H1 (cell line): ENCODE measurements at regions not wholly inside any gene's neighbourhood (a gene's known extent, or its start where the extent isn't known, plus 50 kb on each side); places are given as distances from the start of the nearest gene placed in this dataset.

Experiments used
- CTCF ChIA-PET: fragments of 300-600 bp; sonication (Branson Sonifier 250); formaldehyde crosslinking; loops from one replicate; lab custom pipeline; 2021; ENCODE audit not compliant: partially characterized antibody; lab: Charles Lee
- POLR2A ChIA-PET: fragments of 300-600 bp; sonication (Branson Sonifier 250); formaldehyde crosslinking; loops from one replicate; lab custom pipeline; 2021; ENCODE audit warnings: inconsistent platforms; ENCODE audit not compliant: partially characterized antibody; lab: Charles Lee
- DNase-seq, 2 experiments: peaks; one replicate each; pipeline versions ENCODE4 v3.0.0 to v3.0.0-alpha.2; 2010 to 2022; ENCODE audit warnings: low spot score in 2 of 2, low read depth in 1 of 2, mixed read lengths in 1 of 2
- FAIRE-seq: peaks from 2 replicates; lab custom pipeline; 2011; peaks lifted over from hg19 to GRCh38; lab: Jason Lieb, UNC
- H2AFZ ChIP-seq: 2 replicates; pipeline ENCODE4 v1.8.1; 2012; ENCODE audit warnings: low read length, inconsistent platforms
- H2AK5ac ChIP-seq: 2 replicates; pipeline ENCODE4 v1.6.1; 2013; ENCODE audit warnings: low read depth, low read length
- H2BK120ac ChIP-seq: replicated peaks from 2 replicates; pipeline ENCODE3; 2013; ENCODE audit warnings: low read depth, low read length, inconsistent platforms
- H2BK12ac ChIP-seq: 2 replicates; pipeline ENCODE4 v1.6.1; 2013; ENCODE audit warnings: low read depth, low read length
- H2BK15ac ChIP-seq: 2 replicates; pipeline ENCODE4 v1.6.1; 2013; ENCODE audit warnings: low read length
- H2BK20ac ChIP-seq: 2 replicates; pipeline ENCODE4 v1.6.1; 2013; ENCODE audit warnings: low read length
- H2BK5ac ChIP-seq: 2 replicates; pipeline ENCODE4 v1.6.1; 2013; ENCODE audit warnings: low read depth, low read length
- H3K14ac ChIP-seq: 2 replicates; pipeline ENCODE4 v1.6.1; 2013; ENCODE audit warnings: inconsistent platforms; ENCODE audit not compliant: insufficient read length
- H3K18ac ChIP-seq: 2 replicates; pipeline ENCODE4 v1.6.1; 2013; ENCODE audit warnings: low read length; ENCODE audit errors: extremely low read depth
- H3K23ac ChIP-seq: 2 replicates; pipeline ENCODE4 v1.6.1; 2013; ENCODE audit warnings: inconsistent platforms; ENCODE audit not compliant: insufficient read length
- H3K23me2 ChIP-seq: 2 replicates; pipeline ENCODE4 v1.6.1; 2013; ENCODE audit warnings: low read depth, low read length
- H3K27ac ChIP-seq: 2 replicates; pipeline ENCODE4 v1.6.1; 2011; ENCODE audit warnings: low read depth, low read length, inconsistent platforms
- H3K27me3 ChIP-seq, 4 experiments: replicated peaks in 1 of 4; 1 replicate in 1 of 4; 2 replicates in 3 of 4; pipeline versions ENCODE4 v1.6.1 to v1.8.1; 2011 to 2013; ENCODE audit warnings: low read length in 3 of 4, mild to moderate bottlenecking in 3 of 4, inconsistent platforms in 2 of 4, mixed read lengths in 2 of 4, moderate library complexity in 1 of 4; ENCODE audit not compliant: control insufficient read depth in 3 of 4, insufficient read depth in 3 of 4; ENCODE audit errors: extremely low read depth in 1 of 4
- H3K36me3 ChIP-seq, 4 experiments: 2 replicates each; pipeline versions ENCODE4 v1.6.1 to v1.8.1; 2011 to 2013; ENCODE audit warnings: mild to moderate bottlenecking in 4 of 4, low read length in 3 of 4, moderate library complexity in 2 of 4, control low read depth in 1 of 4, inconsistent platforms in 1 of 4; ENCODE audit not compliant: insufficient read depth in 4 of 4, control insufficient read depth in 2 of 4
- H3K4ac ChIP-seq: replicated peaks from 2 replicates; pipeline ENCODE3; 2013; ENCODE audit warnings: low read length, low read depth, mixed read lengths, inconsistent platforms; ENCODE audit not compliant: insufficient read length
- H3K4me1 ChIP-seq, 4 experiments: replicated peaks in 1 of 4; 1 replicate in 1 of 4; 2 replicates in 3 of 4; pipeline versions ENCODE4 v1.6.1 to v1.8.1; 2011 to 2013; ENCODE audit warnings: low read length in 3 of 4, inconsistent platforms in 2 of 4, mixed read lengths in 1 of 4; ENCODE audit not compliant: insufficient read depth in 4 of 4, control insufficient read depth in 3 of 4
- H3K4me2 ChIP-seq, 2 experiments: 2 replicates each; pipeline versions ENCODE4 v1.6.1 to v1.8.1; 2011 to 2013; ENCODE audit warnings: low read depth in 2 of 2, low read length in 2 of 2, control low read depth in 1 of 2, inconsistent platforms in 1 of 2, mild to moderate bottlenecking in 1 of 2; ENCODE audit not compliant: insufficient read depth in 1 of 2
- H3K4me3 ChIP-seq, 4 experiments: fragments of 200-600, 300-600 bp in 1 of 4; sonication (generic), shearing (Covaris generic), sonication (Bioruptor Twin) in 1 of 4; 2 replicates each; pipeline versions ENCODE4 v1.5.1 to v1.8.1; 2011 to 2016; ENCODE audit warnings: low read length in 4 of 4, low read depth in 3 of 4, control low read depth in 2 of 4, inconsistent platforms in 2 of 4, mild to moderate bottlenecking in 2 of 4, mixed read lengths in 1 of 4, moderate library complexity in 1 of 4; ENCODE audit not compliant: insufficient read depth in 2 of 4; ENCODE audit errors: extremely low read depth in 1 of 4
- H3K56ac ChIP-seq: replicated peaks from 2 replicates; pipeline ENCODE3; 2013; ENCODE audit warnings: low read depth, mild to moderate bottlenecking, mixed read lengths, low read length, inconsistent platforms; ENCODE audit not compliant: insufficient read length
- H3K79me1 ChIP-seq: 2 replicates; pipeline ENCODE4 v1.6.1; 2013; ENCODE audit warnings: low read depth, low read length, control low read depth
- H3K79me2 ChIP-seq, 2 experiments: 2 replicates each; pipeline versions ENCODE4 v1.6.1 to v1.8.1; 2012 to 2013; ENCODE audit warnings: low read length in 2 of 2, mild to moderate bottlenecking in 2 of 2, inconsistent platforms in 1 of 2; ENCODE audit not compliant: insufficient read depth in 2 of 2, control insufficient read depth in 1 of 2
- H3K9ac ChIP-seq, 4 experiments: replicated peaks in 1 of 4; 1 replicate in 1 of 4; 2 replicates in 3 of 4; pipeline versions ENCODE4 v1.6.1 to v1.8.1; 2011 to 2013; ENCODE audit warnings: low read depth in 3 of 4, low read length in 3 of 4, control low read depth in 2 of 4, mild to moderate bottlenecking in 2 of 4, moderate library complexity in 2 of 4, inconsistent platforms in 1 of 4; ENCODE audit errors: extremely low read depth in 1 of 4
- H3K9me3 ChIP-seq, 2 experiments: 2 replicates each; pipeline versions ENCODE4 v1.6.1 to v1.8.1; 2012 to 2013; ENCODE audit warnings: mild to moderate bottlenecking in 2 of 2, moderate library complexity in 2 of 2, control low read depth in 1 of 2, inconsistent platforms in 1 of 2, low read depth in 1 of 2, low read length in 1 of 2, mixed read lengths in 1 of 2; ENCODE audit not compliant: insufficient read depth in 2 of 2
- H4K20me1 ChIP-seq, 2 experiments: replicated peaks in 1 of 2; 2 replicates each; pipeline versions ENCODE3 to v1.8.1; 2011 to 2013; ENCODE audit warnings: inconsistent platforms in 2 of 2, low read length in 2 of 2, mild to moderate bottlenecking in 1 of 2; ENCODE audit not compliant: insufficient read depth in 2 of 2, control insufficient read depth in 1 of 2
- H4K5ac ChIP-seq: 2 replicates; pipeline ENCODE4 v1.6.1; 2013; ENCODE audit warnings: low read length, low read depth, mixed read lengths, inconsistent platforms; ENCODE audit not compliant: insufficient read length
- H4K8ac ChIP-seq: 2 replicates; pipeline ENCODE4 v1.8.0; 2013; ENCODE audit warnings: mild to moderate bottlenecking, moderate library complexity, low read length, inconsistent platforms; ENCODE audit not compliant: insufficient read depth; ENCODE audit errors: extremely low read depth
- H4K91ac ChIP-seq: replicated peaks from 2 replicates; pipeline ENCODE3; 2013; ENCODE audit warnings: low read length, mixed read lengths, inconsistent platforms; ENCODE audit not compliant: insufficient read length
- ASH2L ChIP-seq: fragments of 200-600, 300-600 bp; sonication (generic); IDR thresholded peaks from one replicate; pipeline ENCODE4 v1.7.1; 2017; ENCODE audit warnings: low read length
- BCL11A ChIP-seq, 2 experiments: IDR thresholded peaks; one replicate each; pipeline ENCODE4 v1.6.1; 2011; ENCODE audit warnings: low read depth in 2 of 2, low read length in 2 of 2, mild to moderate bottlenecking in 2 of 2
- CBX5 ChIP-seq: fragments of 300-800, 300-1000 bp; sonication (generic); IDR thresholded peaks from 2 replicates; pipeline ENCODE4 v1.7.1; 2016; ENCODE audit warnings: antibody characterized with exemption, low read length, low read depth
- CHD1 ChIP-seq: IDR thresholded peaks from 2 replicates; pipeline ENCODE4 v1.6.1; 2012; ENCODE audit warnings: low read depth, low read length, improper control_type of control experiment
- FOSL1 ChIP-seq: IDR thresholded peaks from 2 replicates; pipeline ENCODE4 v1.6.1; 2011; ENCODE audit warnings: mild to moderate bottlenecking, low read depth, low read length, moderate library complexity; ENCODE audit not compliant: insufficient read depth
- JUN ChIP-seq: IDR thresholded peaks from 2 replicates; pipeline ENCODE4 v1.6.1; 2011; ENCODE audit warnings: low read depth, mild to moderate bottlenecking, improper control_type of control experiment, low read length
- KDM1A ChIP-seq: fragments of 200-600, 300-600 bp; sonication (generic); IDR thresholded peaks from 2 replicates; pipeline ENCODE4 v1.7.1; 2016; ENCODE audit warnings: mild to moderate bottlenecking, low read length, borderline replicate concordance
- RXRA ChIP-seq: IDR thresholded peaks from 2 replicates; pipeline ENCODE4 v1.6.1; 2011; ENCODE audit warnings: low read depth, mild to moderate bottlenecking, low read length, moderate library complexity; ENCODE audit not compliant: insufficient read depth
- TAF1 ChIP-seq: IDR thresholded peaks from 2 replicates; pipeline ENCODE4 v1.6.1; 2011; ENCODE audit warnings: mild to moderate bottlenecking, low read depth, low read length
- TAF7 ChIP-seq: optimal IDR thresholded peaks from 2 replicates; pipeline ENCODE3; 2011; ENCODE audit warnings: low read depth, mild to moderate bottlenecking, inconsistent platforms, low read length, moderate library complexity, borderline replicate concordance
- TEAD4 ChIP-seq: IDR thresholded peaks from 2 replicates; pipeline ENCODE4 v1.6.1; 2012; ENCODE audit warnings: low read depth, low read length, inconsistent platforms, mixed read lengths
- WGBS, 2 experiments: shearing (Covaris generic) in 1 of 2; methylation state at CpG; one replicate each; pipeline versions ENCODE4 v1.1.6 to v1.1.7; 2013 to 2015; ENCODE audit warnings: low lambda C conversion rate in 2 of 2, mixed read lengths in 2 of 2, inconsistent platforms in 1 of 2, low coverage in 1 of 2, missing lambda C conversion rate in 1 of 2; ENCODE audit not compliant: insufficient replicate concordance in 2 of 2, insufficient coverage in 1 of 2, insufficient read length in 1 of 2; ENCODE audit errors: extremely low coverage in 1 of 2, missing lambda C conversion rate in 1 of 2; 5-methylcytosine and 5-hydroxymethylcytosine counted together
- TF ChIP-seq, protein P1 (sequence below), 3 experiments: IDR thresholded peaks; 1 replicate in 2 of 3; 2 replicates in 1 of 3; pipeline versions ENCODE4 v1.5.1 to v1.6.1; 2011; ENCODE audit warnings: low read length in 3 of 3, mild to moderate bottlenecking in 3 of 3, inconsistent platforms in 2 of 3, low read depth in 1 of 3, moderate library complexity in 1 of 3; ENCODE audit not compliant: insufficient read depth in 1 of 3; ENCODE audit errors: control extremely low read depth in 1 of 3

DNA sequence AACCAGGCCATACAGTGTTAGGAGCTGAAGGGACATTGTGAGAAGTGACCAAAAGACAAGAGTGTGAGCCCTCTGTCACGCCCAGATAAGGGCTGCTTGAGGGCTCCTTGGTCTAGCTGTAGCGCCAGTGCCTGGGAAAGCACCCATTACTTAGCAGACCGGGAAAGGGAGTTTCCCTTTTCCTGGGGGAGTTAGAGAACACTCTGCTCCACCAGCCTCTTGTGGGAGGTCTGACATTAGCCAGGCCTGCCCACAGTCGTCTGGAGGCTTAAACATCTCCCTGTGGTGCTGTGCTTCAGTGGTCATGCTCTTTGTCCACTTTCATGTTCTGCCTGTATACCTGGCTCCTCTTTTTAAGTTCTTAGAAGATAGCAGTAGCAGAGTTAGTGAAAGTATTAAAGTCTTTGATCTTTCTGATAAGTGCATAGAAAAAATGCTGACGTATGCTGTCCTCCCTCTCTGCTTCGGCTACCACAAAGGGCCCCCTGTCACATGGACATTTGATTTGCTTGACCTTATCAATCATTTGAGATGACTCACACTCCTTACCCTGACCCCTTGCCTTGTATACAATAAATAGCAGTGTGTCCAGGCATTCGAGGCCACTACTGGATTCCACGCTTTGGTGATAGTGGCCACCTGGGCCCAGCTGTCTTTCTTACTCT is 201.5 kb upstream of the ECI2 start:
- Histone ChIP-seq H4K5ac (no peak overlapping the region), H3K79me2 (no peaks in the 10 kb centered on the region), H2BK20ac (no peak overlapping the region), H3K23ac (no peak overlapping the region), H3K4me3 (no peak overlapping the region), H3K4ac (no peak overlapping the region), H3K27me3 (no peaks in the 10 kb centered on the region), H4K20me1 (no peaks in the 10 kb centered on the region), H3K9me3 (no peaks in the 10 kb centered on the region), H2BK120ac (no peak overlapping the region), H3K23me2 (no peaks in the 10 kb centered on the region), H3K27ac (no peak overlapping the region), H2AFZ (no peak overlapping the region), H4K91ac (no peak overlapping the region), H2AK5ac (no peak overlapping the region), H3K9ac (no peak overlapping the region), H3K4me1 (no peaks in the 10 kb centered on the region), H2BK15ac (no peak overlapping the region), H3K79me1 (no peaks in the 10 kb centered on the region), H3K18ac (no peak overlapping the region), H3K4me2 (no peak overlapping the region), H3K36me3 (no peaks in the 10 kb centered on the region), H4K8ac (0 out of 2 replicates have a peak overlapping the region, but pooled peaks have one; percentile 9), H2BK12ac (no peak overlapping the region), H3K14ac (no peak overlapping the region), H3K56ac (no peak overlapping the region), H2BK5ac (no peak overlapping the region)
- ChIA-PET CTCF (interaction anchor here (0.9 kb wide), 1 partner anchor 693 kb away, joined by 3 read pairs; no protein-coding TSS in a partner anchor), POLR2A (no interaction called here)
- WGBS, 2 experiments: 90% methylated on average over 8 of the region's 8 CpGs; no CpG with 5 or more reads in 1 of the 2 experiments
- FAIRE-seq (no peak), DNase-seq (no peak)
- no peak for TF ChIP-seq TAF7
- TF ChIP-seq, protein P1, sequence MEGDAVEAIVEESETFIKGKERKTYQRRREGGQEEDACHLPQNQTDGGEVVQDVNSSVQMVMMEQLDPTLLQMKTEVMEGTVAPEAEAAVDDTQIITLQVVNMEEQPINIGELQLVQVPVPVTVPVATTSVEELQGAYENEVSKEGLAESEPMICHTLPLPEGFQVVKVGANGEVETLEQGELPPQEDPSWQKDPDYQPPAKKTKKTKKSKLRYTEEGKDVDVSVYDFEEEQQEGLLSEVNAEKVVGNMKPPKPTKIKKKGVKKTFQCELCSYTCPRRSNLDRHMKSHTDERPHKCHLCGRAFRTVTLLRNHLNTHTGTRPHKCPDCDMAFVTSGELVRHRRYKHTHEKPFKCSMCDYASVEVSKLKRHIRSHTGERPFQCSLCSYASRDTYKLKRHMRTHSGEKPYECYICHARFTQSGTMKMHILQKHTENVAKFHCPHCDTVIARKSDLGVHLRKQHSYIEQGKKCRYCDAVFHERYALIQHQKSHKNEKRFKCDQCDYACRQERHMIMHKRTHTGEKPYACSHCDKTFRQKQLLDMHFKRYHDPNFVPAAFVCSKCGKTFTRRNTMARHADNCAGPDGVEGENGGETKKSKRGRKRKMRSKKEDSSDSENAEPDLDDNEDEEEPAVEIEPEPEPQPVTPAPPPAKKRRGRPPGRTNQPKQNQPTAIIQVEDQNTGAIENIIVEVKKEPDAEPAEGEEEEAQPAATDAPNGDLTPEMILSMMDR (IDR thresholded peaks at IDR 0.05; ENCODE audit: control extremely low read depth in 1 of 3, insufficient read depth in 1 of 3, low read depth in 1 of 3, low read length in 3 of 3): no peak
- TF ChIP-seq BCL11A (IDR thresholded peaks at IDR 0.05; ENCODE audit: low read depth in 2 of 2, low read length in 2 of 2): no peak
- TF ChIP-seq RXRA: no peak
- TF ChIP-seq FOSL1: no peak
- no peak for TF ChIP-seq KDM1A
- TF ChIP-seq TAF1: no peak
- no peak for TF ChIP-seq JUN
- TF ChIP-seq TEAD4: no peak
- TF ChIP-seq ASH2L: no peak
- TF ChIP-seq CBX5: no peak
- no peak for TF ChIP-seq CHD1
